Renal cortex interstitium (tissue), 11 donors: ENCODE measurements at regions not wholly inside any gene's neighbourhood (a gene's known extent, or its start where the extent isn't known, plus 50 kb on each side); places are given as distances from the start of the nearest gene placed in this dataset.

Experiments used
- DNase-seq, 11 donors: peaks; one replicate each; pipeline ENCODE4 v3.0.0-alpha.2; 2013; ENCODE audit warnings: low read depth in 9 of 11, low spot score in 4 of 11; ENCODE audit errors: extremely low read depth in 1 of 11

DNA sequence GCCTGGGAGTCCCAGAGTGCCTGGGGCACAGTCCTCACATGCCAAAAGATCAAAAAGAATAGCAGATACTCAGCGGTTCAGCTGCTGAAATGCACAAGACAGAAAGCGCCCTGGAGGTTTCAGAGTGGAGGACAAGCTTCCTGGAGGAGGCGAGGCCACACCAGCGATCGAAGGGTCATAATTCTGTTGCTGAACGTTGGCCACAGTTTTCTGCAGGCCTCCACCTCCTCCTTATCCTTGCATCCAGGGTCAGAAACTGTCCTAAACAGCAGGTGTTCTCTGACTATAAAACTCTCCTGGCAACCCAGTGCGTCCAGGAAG is 220.3 kb upstream of the LINGO1 start:
- DNase-seq = no peak

GRCh38 chr15:77852241-77853007 is 219.7 kb upstream of the LINGO1 start:
- no peak for DNase-seq

DNA sequence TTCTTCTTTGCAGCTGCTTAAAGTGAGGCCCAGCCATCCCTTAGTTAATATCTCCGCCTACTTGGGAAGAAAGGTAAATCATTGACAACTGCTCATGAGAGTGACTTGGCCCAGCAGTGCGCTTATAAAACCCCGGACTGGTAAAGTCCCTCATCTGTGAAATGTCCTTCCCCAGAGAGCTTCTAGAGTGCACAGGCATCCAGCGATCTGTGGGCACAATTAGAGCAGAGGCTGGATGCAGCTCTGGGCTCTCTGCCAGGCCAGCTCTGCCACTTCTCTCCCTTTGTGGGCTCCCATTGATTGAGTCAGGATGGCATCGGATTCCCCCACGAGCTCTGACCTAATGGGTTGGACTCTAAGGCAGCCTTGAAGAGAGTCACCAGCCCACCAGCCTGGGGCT is 219.0 kb upstream of the LINGO1 start:
- DNase-seq = peak in 4 of 11 donors; percentile 38 to 81 (median 66)

DNA sequence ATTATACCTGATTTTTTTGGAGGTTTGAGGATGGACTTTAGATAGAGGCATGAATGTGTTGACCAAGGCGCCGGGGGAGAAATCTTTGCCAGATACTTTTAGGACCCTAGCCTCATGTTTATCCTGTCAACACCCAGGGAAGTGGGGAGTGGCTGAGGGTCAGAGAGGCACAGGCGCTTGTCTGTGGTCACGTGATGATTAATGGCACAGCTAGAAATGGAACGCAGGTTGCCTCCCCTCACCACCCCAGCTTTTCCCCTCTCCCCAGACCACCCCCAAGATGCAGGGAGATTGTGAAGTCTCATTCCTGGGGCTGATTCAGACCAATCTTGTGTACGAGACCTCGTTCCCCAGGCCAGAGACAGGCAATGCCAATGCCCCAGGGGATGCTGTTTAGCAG is 218.4 kb upstream of the LINGO1 start:
- no peak for DNase-seq

GRCh38 chr15:77846986-77847385 is 214.3 kb upstream of the LINGO1 start:
- no peak for DNase-seq

DNA sequence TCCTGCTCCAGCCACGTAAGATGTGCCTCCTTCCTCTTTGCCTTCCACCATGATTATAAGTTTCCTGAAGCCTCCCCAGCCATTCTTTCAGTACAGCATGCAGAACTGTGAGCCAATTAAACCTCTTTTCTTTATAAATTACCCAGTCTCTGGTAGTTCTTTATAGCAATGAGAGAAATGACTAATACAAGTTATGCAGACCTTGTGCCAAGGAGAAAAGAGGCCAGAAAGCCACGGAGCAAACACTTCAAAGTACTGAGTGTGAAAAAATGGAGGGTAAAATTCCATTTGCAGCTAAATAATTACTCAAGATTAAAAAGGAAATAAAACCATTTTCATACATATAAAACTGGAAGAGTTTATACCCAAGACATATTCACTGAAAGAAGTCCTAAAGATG is 213.6 kb upstream of the LINGO1 start:
- no peak for DNase-seq

- no peak for DNase-seq
These were observed 212.2 kb upstream of the LINGO1 start for GRCh38 chr15:77844798-77845446.

DNA sequence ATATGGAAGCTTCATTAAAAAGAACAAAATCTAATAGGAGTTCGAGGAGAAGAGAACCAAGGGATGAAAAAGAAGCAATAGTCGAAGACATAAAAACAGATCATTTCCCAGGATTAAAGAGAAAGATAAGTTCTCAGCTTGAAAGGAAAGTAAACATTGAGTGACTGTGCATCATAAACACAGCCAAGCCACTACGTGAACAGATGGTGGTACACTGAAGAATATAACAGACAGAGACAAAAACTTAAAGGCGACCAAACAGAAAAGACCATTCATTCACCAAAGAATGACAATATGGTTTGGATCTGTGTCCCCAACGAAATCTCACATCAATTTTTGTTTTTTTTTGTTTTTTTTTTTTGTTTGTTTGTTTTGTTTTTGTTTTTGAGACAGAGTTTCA is 210.8 kb upstream of the LINGO1 start:
- no peak for DNase-seq

DNA sequence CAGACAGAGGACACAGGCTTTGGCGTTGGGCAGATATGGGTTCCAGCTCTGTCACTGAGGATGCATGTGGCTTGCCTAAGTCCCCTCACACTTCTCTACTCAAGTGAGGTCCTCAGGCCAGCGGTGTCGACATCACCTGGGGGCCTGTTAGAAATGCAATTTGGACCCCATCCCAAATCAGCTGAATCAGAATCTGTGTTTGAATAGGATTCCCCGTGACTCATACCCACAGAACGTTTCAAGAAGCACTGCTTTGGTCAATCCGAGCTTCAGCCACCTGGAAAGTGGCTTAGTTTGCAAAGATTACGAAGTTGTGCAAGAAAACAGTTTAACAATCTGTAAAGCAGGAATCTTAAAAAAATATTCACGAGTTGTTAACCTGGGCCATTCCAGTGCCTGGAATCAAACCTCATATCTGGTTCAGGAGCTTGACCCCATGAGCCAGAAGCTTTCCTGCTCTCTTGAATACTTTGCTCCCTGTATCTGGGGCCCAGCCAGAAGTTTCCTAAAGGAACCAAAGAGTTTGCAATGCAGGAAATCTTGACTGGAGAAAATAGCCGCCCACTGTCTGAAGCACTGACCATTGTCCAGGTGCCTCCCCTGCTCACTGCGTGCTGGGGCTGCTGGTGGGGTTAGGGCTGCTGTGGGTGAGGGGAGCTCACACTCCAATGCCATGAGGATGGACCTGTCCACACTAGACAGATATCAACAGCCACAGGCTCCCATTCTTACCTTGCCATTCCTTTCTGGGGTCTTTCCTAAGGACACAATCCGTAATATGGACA is 208.5 kb upstream of the LINGO1 start:
- no peak for DNase-seq

DNA sequence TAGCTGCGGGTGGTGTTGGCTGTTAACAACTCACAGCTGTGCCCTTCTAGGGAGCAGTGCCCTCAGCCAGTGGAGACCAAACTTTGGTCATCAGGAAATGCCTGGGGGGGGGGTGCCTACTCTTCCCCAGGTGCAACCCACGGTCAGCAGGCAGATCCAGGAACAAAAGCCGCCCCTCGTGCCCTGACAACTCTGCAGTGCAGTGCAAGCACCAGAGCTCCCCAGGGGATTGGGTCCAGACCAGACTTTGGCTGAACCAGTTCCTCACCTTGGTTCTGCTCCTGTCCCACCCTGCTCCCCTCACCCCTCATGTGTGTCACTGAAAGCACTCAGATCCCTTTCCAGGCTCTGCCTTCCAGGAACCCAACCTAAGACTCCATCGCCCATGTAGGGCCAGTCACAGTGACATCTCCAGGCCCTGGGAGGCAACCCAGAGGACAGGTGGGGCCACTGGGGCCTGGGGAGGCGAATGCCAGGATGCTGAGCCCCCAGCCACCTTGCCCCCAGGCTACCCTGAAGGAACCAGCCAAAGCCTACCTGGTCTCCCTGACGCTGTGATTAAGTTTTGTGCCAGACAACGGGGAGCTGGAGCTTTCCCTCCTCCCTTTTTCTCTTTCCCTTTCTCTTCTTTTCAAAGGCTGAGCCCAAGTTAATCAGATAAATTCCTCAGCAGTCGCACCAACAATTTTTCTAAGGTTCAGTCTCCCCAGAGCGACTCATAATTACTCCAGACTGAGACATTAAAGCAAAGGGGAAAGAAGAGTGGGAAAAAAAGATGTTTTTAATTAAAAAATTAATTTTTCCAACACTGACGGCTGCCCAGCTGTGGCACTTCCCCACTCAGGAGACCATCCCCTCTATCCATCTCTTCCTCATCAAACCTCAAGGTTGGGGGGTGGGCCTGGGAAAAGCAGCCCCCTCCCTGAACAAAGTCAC is 207.5 kb upstream of the LINGO1 start:
- DNase-seq = no peak

- no peak for DNase-seq
These were observed 206.7 kb upstream of the LINGO1 start for GRCh38 chr15:77839456-77839855.

GRCh38 chr15:77838595-77838994 is 205.9 kb upstream of the LINGO1 start:
- DNase-seq = no peak

GRCh38 chr15:77838061-77838460 is 205.3 kb upstream of the LINGO1 start:
- no peak for DNase-seq

DNA sequence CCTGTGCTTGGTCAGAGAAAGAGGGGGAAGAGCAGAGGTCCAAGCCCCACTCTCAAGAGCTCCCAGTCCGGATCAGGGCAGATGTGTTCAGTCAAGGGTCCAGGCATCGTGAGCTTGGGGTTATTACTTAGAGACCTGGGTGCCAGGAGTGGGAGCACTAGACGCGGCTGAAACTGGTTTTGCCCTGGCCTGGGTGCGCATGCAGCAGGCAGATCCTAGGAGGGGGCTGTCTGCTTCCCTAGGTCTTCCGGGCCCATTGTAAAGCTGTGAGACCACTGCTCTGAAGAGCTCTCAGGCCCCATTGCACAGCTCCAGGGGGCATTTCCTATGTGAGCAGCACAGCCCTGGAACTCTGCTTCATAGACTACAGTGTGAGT is 204.9 kb upstream of the LINGO1 start:
- no peak for DNase-seq

GRCh38 chr15:77836906-77837648 is 204.4 kb upstream of the LINGO1 start:
- no peak for DNase-seq

DNA sequence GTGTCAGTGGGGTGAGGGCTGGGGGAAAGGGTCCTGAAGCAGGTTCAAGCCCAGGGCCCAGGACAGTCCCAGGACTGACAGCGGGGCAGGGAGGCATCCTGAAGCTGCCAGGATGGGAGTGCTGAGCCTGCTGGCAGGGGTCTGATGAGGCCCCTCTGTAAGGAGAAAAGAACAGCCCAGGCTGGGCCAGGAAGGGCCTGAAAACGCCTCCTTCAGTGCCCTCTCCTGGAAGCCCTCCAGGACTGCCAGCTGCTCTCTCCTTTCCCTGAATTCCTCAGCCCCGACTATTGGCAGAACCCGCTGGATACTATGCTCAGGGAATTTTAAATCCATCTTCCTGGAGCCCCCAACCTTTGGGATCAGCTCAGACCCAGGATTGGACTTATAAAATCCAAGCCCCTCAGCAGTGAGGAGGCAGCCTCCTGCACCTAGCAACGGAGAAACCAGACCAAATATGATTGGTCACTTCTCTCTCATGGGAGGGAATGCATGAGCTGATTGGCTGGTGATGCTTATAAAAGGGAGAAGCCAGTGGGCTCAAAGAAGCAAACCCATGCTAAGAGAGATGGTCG is 203.5 kb upstream of the LINGO1 start:
- DNase-seq = no peak

GRCh38 chr15:77834276-77834990 is 201.7 kb upstream of the LINGO1 start:
- no peak for DNase-seq

GRCh38 chr15:77832874-77833273 is 200.2 kb upstream of the LINGO1 start:
- DNase-seq = no peak
